B cell (primary cell): ENCODE measurements at regions not wholly inside any gene's neighbourhood (a gene's known extent, or its start where the extent isn't known, plus 50 kb on each side); places are given as distances from the start of the nearest gene placed in this dataset.

ENCODE experiments used
- ATAC-seq: fragments of 200-7000 bp; cut with Tn5 transposase; one replicate; pipeline ENCODE4 v1.10.0; 2021; ENCODE audit warnings: low read depth, mild to moderate bottlenecking, moderate number of reproducible peaks, moderate library complexity
- CTCF ChIA-PET: fragments of 350-600 bp; sonication (Branson Sonifier 250); formaldehyde crosslinking; loops from one replicate; lab custom pipeline; 2021; ENCODE audit warnings: antibody characterized with exemption, inconsistent platforms; lab: Charles Lee
- POLR2A ChIA-PET: fragments of 350-600 bp; sonication (Branson Sonifier 250); formaldehyde crosslinking; loops from one replicate; lab custom pipeline; 2021; ENCODE audit warnings: antibody characterized with exemption; lab: Charles Lee
- DNase-seq: peaks from one replicate; pipeline ENCODE4 v3.0.0; 2013
- H2AFZ ChIP-seq: 2 replicates; pipeline ENCODE4 v1.6.1; 2012; ENCODE audit warnings: mild to moderate bottlenecking, low read depth, low read length; ENCODE audit not compliant: insufficient read depth, poor library complexity, severe bottlenecking
- H3K27ac ChIP-seq, 2 donors: 1 replicate in 1 of 2; 2 replicates in 1 of 2; pipeline ENCODE4 v1.5.1; 2012 to 2013; ENCODE audit warnings: low read length in 2 of 2, mild to moderate bottlenecking in 2 of 2, moderate library complexity in 1 of 2
- H3K27me3 ChIP-seq, 4 experiments: fragments of 200-600 bp in 1 of 4; sonication (generic) in 1 of 4; replicated peaks in 1 of 4; 1 replicate in 2 of 4; 2 replicates in 2 of 4; pipeline versions ENCODE4 v1.6.1 to v1.7.0; 2013 to 2016; ENCODE audit warnings: low read length in 3 of 4, mild to moderate bottlenecking in 2 of 4, mixed read lengths in 1 of 4, moderate library complexity in 1 of 4; ENCODE audit not compliant: insufficient read depth in 4 of 4, control insufficient read depth in 3 of 4; ENCODE audit errors: control extremely low read depth in 1 of 4
- H3K36me3 ChIP-seq, 2 experiments: replicated peaks in 1 of 2; 1 replicate in 1 of 2; 2 replicates in 1 of 2; pipeline versions ENCODE4 v1.6.1 to v1.7.1; 2013; ENCODE audit warnings: low read length in 1 of 2; ENCODE audit not compliant: insufficient read depth in 2 of 2, control insufficient read depth in 1 of 2; ENCODE audit errors: control extremely low read depth in 1 of 2, extremely low read depth in 1 of 2
- H3K4me1 ChIP-seq, 2 donors: fragments of 200-600 bp in 1 of 2; sonication (generic) in 1 of 2; 1 replicate in 1 of 2; 2 replicates in 1 of 2; pipeline versions ENCODE4 v1.5.1 to v1.6.1; 2013 to 2017; ENCODE audit warnings: low read length in 2 of 2; ENCODE audit not compliant: control insufficient read depth in 2 of 2, insufficient read depth in 2 of 2
- H3K4me2 ChIP-seq: replicated peaks from 2 replicates; pipeline ENCODE3; 2012; ENCODE audit warnings: mild to moderate bottlenecking, low read depth, low read length; ENCODE audit not compliant: poor library complexity, severe bottlenecking
- H3K4me3 ChIP-seq, 5 experiments: fragments of 200-600 bp in 1 of 5; sonication (generic) in 1 of 5; 1 replicate in 3 of 5; 2 replicates in 2 of 5; pipeline versions ENCODE4 v1.5.1 to v1.7.0; 2011 to 2016; ENCODE audit warnings: low read length in 4 of 5, mild to moderate bottlenecking in 4 of 5, low read depth in 2 of 5, control low read depth in 1 of 5, moderate library complexity in 1 of 5; ENCODE audit not compliant: insufficient read depth in 1 of 5; ENCODE audit errors: control extremely low read depth in 1 of 5, extremely low read depth in 1 of 5
- H3K79me2 ChIP-seq: fragments of 200-600 bp; sonication (generic); one replicate; pipeline ENCODE4 v1.6.0; 2016; ENCODE audit warnings: low read length; ENCODE audit not compliant: control insufficient read depth, insufficient read depth
- H3K9ac ChIP-seq: fragments of 200-600 bp; sonication (generic); 2 replicates; pipeline ENCODE4 v1.6.1; 2017; ENCODE audit warnings: mild to moderate bottlenecking, low read length, moderate library complexity
- H3K9me3 ChIP-seq, 3 donors: one replicate each; pipeline versions ENCODE4 v1.6.1 to v1.7.1; 2013; ENCODE audit warnings: low read length in 2 of 3; ENCODE audit not compliant: control insufficient read depth in 2 of 3, insufficient read depth in 1 of 3; ENCODE audit errors: control extremely low read depth in 1 of 3
- H4K20me1 ChIP-seq: 2 replicates; pipeline ENCODE4 v1.6.0; 2012; ENCODE audit warnings: mild to moderate bottlenecking, low read length; ENCODE audit not compliant: insufficient read depth, control insufficient read depth, poor library complexity, severe bottlenecking
- H3K27ac Mint-ChIP-seq: one replicate; pipeline ENCODE4 v1.8.0; 2021; ENCODE audit warnings: mixed read lengths
- H3K27me3 Mint-ChIP-seq: one replicate; pipeline ENCODE4 v1.8.0; 2021; ENCODE audit warnings: mixed read lengths
- H3K4me1 Mint-ChIP-seq: one replicate; pipeline ENCODE4 v1.8.0; 2021; ENCODE audit warnings: mixed read lengths
- H3K4me3 Mint-ChIP-seq: one replicate; pipeline ENCODE4 v1.8.0; 2021; ENCODE audit warnings: mixed read lengths
- H3K9me3 Mint-ChIP-seq: one replicate; pipeline ENCODE4 v1.8.0; 2022; ENCODE audit warnings: mixed read lengths; ENCODE audit not compliant: insufficient read depth
- CTCF ChIP-seq: fragments of 200-600 bp; IDR thresholded peaks from one replicate; pipeline ENCODE4 v1.8.0; 2022; ENCODE audit warnings: antibody characterized with exemption, mild to moderate bottlenecking
- EZH2 ChIP-seq: IDR thresholded peaks from 2 replicates; pipeline ENCODE4 v1.6.1; 2012; ENCODE audit warnings: borderline replicate concordance, low read depth, mild to moderate bottlenecking, moderate library complexity, low read length; ENCODE audit not compliant: insufficient read depth, poor library complexity, severe bottlenecking
- WGBS: methylation state at CpG from one replicate; pipeline ENCODE4 v1.1.5; 2013; ENCODE audit warnings: missing lambda C conversion rate; ENCODE audit not compliant: insufficient coverage; 5-methylcytosine and 5-hydroxymethylcytosine counted together
- intact Hi-C: fragments of 100-400 bp; cut with micrococcal nuclease; formaldehyde crosslinking; loops from one replicate; pipeline ENCODE4 v1.10.0; 2022

GRCh38 chr5:35466746-35467145 lies 150.9 kb upstream of the SPEF2 start:
- H3K27me3 ChIP-seq = no peaks in the 10 kb centered on the region
- Mint-ChIP-seq H3K4me1 (no peaks in the 10 kb centered on the region), H3K4me3 (no peak overlapping the region), H3K27me3 (no peaks in the 10 kb centered on the region), H3K9me3 (no peaks in the 10 kb centered on the region), H3K27ac (no peak overlapping the region)
- TF ChIP-seq CTCF (no peak), EZH2 (no peak)
- no peaks in the 10 kb centered on the region for H4K20me1 ChIP-seq
- 83% methylated on average over 1 of the region's 5 CpGs for WGBS
- no peak for DNase-seq
- ATAC-seq = no peak
- CTCF ChIA-PET = no interaction called here
- intact Hi-C loops = no loop called here
- no peak overlapping the region for H3K4me3 ChIP-seq
- H2AFZ ChIP-seq = no peak overlapping the region
- POLR2A ChIA-PET = no interaction called here
- no peak overlapping the region for H3K4me2 ChIP-seq
- no peaks in the 10 kb centered on the region for H3K9me3 ChIP-seq
- H3K79me2 ChIP-seq = no peaks in the 10 kb centered on the region
- H3K9ac ChIP-seq = no peak overlapping the region
- H3K27ac ChIP-seq = no peak overlapping the region
- H3K4me1 ChIP-seq = no peaks in the 10 kb centered on the region
- H3K36me3 ChIP-seq = no peaks in the 10 kb centered on the region

GRCh38 chr5:35464757-35465156 lies 152.9 kb upstream of the SPEF2 start:
- Mint-ChIP-seq H3K9me3 (no peaks in the 10 kb centered on the region), H3K27me3 (no peaks in the 10 kb centered on the region), H3K4me3 (no peak overlapping the region), H3K4me1 (no peaks in the 10 kb centered on the region), H3K27ac (no peak overlapping the region)
- DNase-seq (no peak), ATAC-seq (no peak)
- ChIA-PET CTCF (no interaction called here), POLR2A (no interaction called here)
- intact Hi-C loops = no loop called here
- H3K4me1 ChIP-seq = no peaks in the 10 kb centered on the region
- H3K36me3 ChIP-seq = no peaks in the 10 kb centered on the region
- H3K9ac ChIP-seq = no peak overlapping the region
- no peaks in the 10 kb centered on the region for H3K27me3 ChIP-seq
- no peak overlapping the region for H3K4me3 ChIP-seq
- no peak overlapping the region for H3K27ac ChIP-seq
- H3K4me2 ChIP-seq = no peak overlapping the region
- no peak for TF ChIP-seq EZH2
- TF ChIP-seq CTCF = no peak
- no peaks in the 10 kb centered on the region for H3K79me2 ChIP-seq
- 100% methylated on average over 2 of the region's 2 CpGs for WGBS
- no peak overlapping the region for H2AFZ ChIP-seq
- no peaks in the 10 kb centered on the region for H4K20me1 ChIP-seq
- no peaks in the 10 kb centered on the region for H3K9me3 ChIP-seq
